ENCODE measurements at regions not wholly inside any gene's neighbourhood (a gene's known extent, or its start where the extent isn't known, plus 50 kb on each side); places are given as distances from the start of the nearest gene placed in this dataset.

- TF ChIP-seq EZH2 (IDR thresholded peaks at IDR 0.05; ENCODE audit: low read length, unreplicated experiment), result no peak
- no peak for TF ChIP-seq CTCF (conservative IDR thresholded peaks at IDR 0.05; ENCODE audit: low read depth, low read length)
Observed at GRCh38 chr9:84216151-84216550, 124.4 kb downstream of the SLC28A3 start.
